ENCODE measurements at regions not wholly inside any gene's neighbourhood (a gene's known extent, or its start where the extent isn't known, plus 50 kb on each side); places are given as distances from the start of the nearest gene placed in this dataset.

- TF ChIP-seq ESRRA (IDR thresholded peaks at IDR 0.05; ENCODE audit: borderline replicate concordance, low read depth) (no peak), ZKSCAN3 (CRISPR knock-in tag; IDR thresholded peaks at IDR 0.05) (no peak), OTX1 (CRISPR knock-in tag; IDR thresholded peaks at IDR 0.05) (no peak)
Observed at GRCh38 chr5:3261081-3261480, 334.6 kb upstream of the IRX1 start (continued).

GRCh38 chr5:3258050-3258449, 337.6 kb upstream of the IRX1 start:
- H3K4me2 ChIP-seq (ENCODE audit: insufficient read depth, low read length) = no peak overlapping the region
- 0% methylated on average over 9 of the region's 9 CpGs for WGBS (ENCODE audit: insufficient coverage, low coverage, missing lambda C conversion rate)
- no peaks in the 10 kb centered on the region for H3K9me1 ChIP-seq (ENCODE audit: control insufficient read depth, insufficient read depth, low read length)
- H3K27me3 ChIP-seq (ENCODE audit: control insufficient read depth in 2 of 2, insufficient read depth in 2 of 2, low read length in 2 of 2) = no peaks in the 10 kb centered on the region; a peak in 1 of 5 replicates
- TF ChIP-seq LCOR (CRISPR knock-in tag; IDR thresholded peaks at IDR 0.05) (no peak), USF2 (CRISPR knock-in tag; IDR thresholded peaks at IDR 0.05) (peak; percentile 31; the same call in 1 of the 2 replicates)
- H3K9me3 ChIP-seq (replicated peaks; ENCODE audit: control insufficient read depth, insufficient read depth, low read depth, low read length) = no peaks in the 10 kb centered on the region
- H3K79me2 ChIP-seq (ENCODE audit: control insufficient read depth, insufficient read depth, low read length) = no peaks in the 10 kb centered on the region
- ChIA-PET CTCF (ENCODE audit: low intra/inter-chr PET ratio) (no interaction called here), POLR2A (no interaction called here)
- no peak for FAIRE-seq
- intact Hi-C loops (cut with micrococcal nuclease) (no loop called here), in situ Hi-C loops (cut with MboI) (no loop called here)
- H3K4me1 ChIP-seq (replicated peaks in 1 of 2; ENCODE audit: control insufficient read depth in 2 of 2, insufficient read depth in 2 of 2, low read length in 2 of 2) = no peaks in the 10 kb centered on the region
- no peak overlapping the region for H2AFZ ChIP-seq (ENCODE audit: low read depth, low read length)
- H3K27ac ChIP-seq (ENCODE audit: extremely low read depth, low read depth, low read length) = no peak overlapping the region
- H4K20me1 ChIP-seq (replicated peaks; ENCODE audit: control insufficient read depth, insufficient read depth, low read length) = no peaks in the 10 kb centered on the region
- H3K9ac ChIP-seq (ENCODE audit: insufficient read depth in 1 of 2, low read depth in 2 of 2, low read length in 2 of 2) = no peak overlapping the region
- H3K36me3 ChIP-seq (ENCODE audit: control insufficient read depth, insufficient read depth, low read length) = no peaks in the 10 kb centered on the region
- DNase-seq (ENCODE audit: extremely low read depth in 1 of 4, low spot score in 3 of 4) = no peak
- H3K4me3 ChIP-seq = no peak overlapping the region
- no peak for ATAC-seq
- BruUV-seq (replicated peaks) = no TSS peak

- intact Hi-C loops (cut with micrococcal nuclease) = no loop called here
- FAIRE-seq (no peak), DNase-seq (ENCODE audit: extremely low read depth in 1 of 4, low spot score in 3 of 4) (no peak), ATAC-seq (no peak)
- Histone ChIP-seq H3K4me1 (replicated peaks in 1 of 2; ENCODE audit: control insufficient read depth in 2 of 2, insufficient read depth in 2 of 2, low read length in 2 of 2) (no peaks in the 10 kb centered on the region), H3K4me2 (ENCODE audit: insufficient read depth, low read length) (no peak overlapping the region), H3K27ac (ENCODE audit: extremely low read depth, low read depth, low read length) (no peak overlapping the region), H3K27me3 (ENCODE audit: control insufficient read depth in 2 of 2, insufficient read depth in 2 of 2, low read length in 2 of 2) (no peaks in the 10 kb centered on the region), H2AFZ (ENCODE audit: low read depth, low read length) (no peak overlapping the region), H3K9me3 (replicated peaks; ENCODE audit: control insufficient read depth, insufficient read depth, low read depth, low read length) (no peaks in the 10 kb centered on the region), H3K9ac (ENCODE audit: insufficient read depth in 1 of 2, low read depth in 2 of 2, low read length in 2 of 2) (no peak overlapping the region), H3K79me2 (ENCODE audit: control insufficient read depth, insufficient read depth, low read length) (no peaks in the 10 kb centered on the region), H3K36me3 (ENCODE audit: control insufficient read depth, insufficient read depth, low read length) (no peaks in the 10 kb centered on the region), H4K20me1 (replicated peaks; ENCODE audit: control insufficient read depth, insufficient read depth, low read length) (no peaks in the 10 kb centered on the region), H3K4me3 (no peak overlapping the region), H3K9me1 (ENCODE audit: control insufficient read depth, insufficient read depth, low read length) (no peaks in the 10 kb centered on the region)
- 8% methylated on average over 1 of the region's 1 CpG for WGBS (ENCODE audit: insufficient coverage, low coverage, missing lambda C conversion rate)
- CTCF ChIA-PET (ENCODE audit: low intra/inter-chr PET ratio) = no interaction called here
- in situ Hi-C loops (cut with MboI) = no loop called here
- no TSS peak for BruUV-seq (replicated peaks)
- POLR2A ChIA-PET = no interaction called here
- no peak for TF ChIP-seq ZNF318 (IDR thresholded peaks at IDR 0.05; ENCODE audit: borderline replicate concordance in 1 of 2, low read depth in 1 of 2)
Observed at GRCh38 chr5:3252235-3252634, 343.4 kb upstream of the IRX1 start.
